ENCODE measurements at regions not wholly inside any gene's neighbourhood (a gene's known extent, or its start where the extent isn't known, plus 50 kb on each side); places are given as distances from the start of the nearest gene placed in this dataset.

- Histone ChIP-seq H3K4me3 (ENCODE audit: low read length in 2 of 2) (no peak overlapping the region), H3K27ac (ENCODE audit: low read depth in 1 of 2, low read length in 1 of 2) (no peak overlapping the region), H3K27me3 (ENCODE audit: control insufficient read depth in 2 of 2, insufficient read depth in 1 of 2, low read length in 1 of 2) (no peaks in the 10 kb centered on the region), H3K36me3 (ENCODE audit: control insufficient read depth in 2 of 2, insufficient read depth in 2 of 2, low read length in 1 of 2) (no peaks in the 10 kb centered on the region), H3K9me3 (ENCODE audit: control insufficient read depth in 2 of 2, insufficient read depth in 1 of 2, low read length in 1 of 2) (no peaks in the 10 kb centered on the region), H3K4me1 (ENCODE audit: control insufficient read depth in 2 of 2, insufficient read depth in 2 of 2, low read length in 2 of 2) (no peaks in the 10 kb centered on the region)
- 86% methylated on average over 6 of the region's 6 CpGs for WGBS
- no peak for DNase-seq (ENCODE audit: low read depth in 6 of 9, low spot score in 9 of 9)
Measured at GRCh38 chr18:27276886-27277285, 91.8 kb upstream of the CHST9 start.

- H3K9me3 ChIP-seq (ENCODE audit: control insufficient read depth in 2 of 2, insufficient read depth in 1 of 2, low read length in 1 of 2): no peaks in the 10 kb centered on the region
- no peak for DNase-seq (ENCODE audit: low read depth in 6 of 9, low spot score in 9 of 9)
- H3K27ac ChIP-seq (ENCODE audit: low read depth in 1 of 2, low read length in 1 of 2): no peak overlapping the region
- WGBS: 72% methylated on average over 2 of the region's 2 CpGs
- no peaks in the 10 kb centered on the region for H3K27me3 ChIP-seq (ENCODE audit: control insufficient read depth in 2 of 2, insufficient read depth in 1 of 2, low read length in 1 of 2)
- H3K36me3 ChIP-seq (ENCODE audit: control insufficient read depth in 2 of 2, insufficient read depth in 2 of 2, low read length in 1 of 2): no peaks in the 10 kb centered on the region
- H3K4me1 ChIP-seq (ENCODE audit: control insufficient read depth in 2 of 2, insufficient read depth in 2 of 2, low read length in 2 of 2): no peaks in the 10 kb centered on the region
- no peak overlapping the region for H3K4me3 ChIP-seq (ENCODE audit: low read length in 2 of 2)
Measured at GRCh38 chr18:27276479-27276878, 91.4 kb upstream of the CHST9 start.

- Histone ChIP-seq H3K9me3 (ENCODE audit: control insufficient read depth in 2 of 2, insufficient read depth in 1 of 2, low read length in 1 of 2) (no peaks in the 10 kb centered on the region), H3K27ac (ENCODE audit: low read depth in 1 of 2, low read length in 1 of 2) (no peak overlapping the region), H3K4me1 (ENCODE audit: control insufficient read depth in 2 of 2, insufficient read depth in 2 of 2, low read length in 2 of 2) (no peaks in the 10 kb centered on the region), H3K27me3 (ENCODE audit: control insufficient read depth in 2 of 2, insufficient read depth in 1 of 2, low read length in 1 of 2) (no peaks in the 10 kb centered on the region), H3K4me3 (ENCODE audit: low read length in 2 of 2) (no peak overlapping the region), H3K36me3 (ENCODE audit: control insufficient read depth in 2 of 2, insufficient read depth in 2 of 2, low read length in 1 of 2) (no peaks in the 10 kb centered on the region)
- WGBS: 96% methylated on average over 3 of the region's 3 CpGs
- DNase-seq (ENCODE audit: low read depth in 6 of 9, low spot score in 9 of 9): no peak
Measured at GRCh38 chr18:27274901-27275300, 89.8 kb upstream of the CHST9 start.

DNA sequence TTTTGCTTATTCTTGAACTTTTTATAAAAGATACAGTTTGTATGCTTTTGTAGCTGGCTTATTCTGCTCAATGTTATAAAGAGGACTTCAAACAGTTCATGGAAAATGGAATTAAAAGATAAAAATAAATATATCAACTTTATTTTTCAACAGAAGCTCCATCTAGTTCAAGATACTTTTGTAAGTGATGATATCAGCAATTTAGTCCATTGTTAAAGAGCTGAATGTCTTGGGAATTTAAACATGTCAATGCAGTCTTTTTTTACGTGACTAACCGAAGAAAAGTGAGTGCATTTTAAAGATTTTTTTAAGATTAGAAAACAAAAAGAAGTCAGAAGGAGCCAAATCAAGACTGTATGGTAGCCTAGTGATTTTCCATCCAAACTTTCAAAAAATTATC lies 85.4 kb upstream of the CHST9 start:
- Histone ChIP-seq H3K36me3 (ENCODE audit: control insufficient read depth in 2 of 2, insufficient read depth in 2 of 2, low read length in 1 of 2) (no peaks in the 10 kb centered on the region), H3K27me3 (ENCODE audit: control insufficient read depth in 2 of 2, insufficient read depth in 1 of 2, low read length in 1 of 2) (no peaks in the 10 kb centered on the region), H3K4me1 (ENCODE audit: control insufficient read depth in 2 of 2, insufficient read depth in 2 of 2, low read length in 2 of 2) (no peaks in the 10 kb centered on the region), H3K4me3 (ENCODE audit: low read length in 2 of 2) (no peak overlapping the region), H3K9me3 (ENCODE audit: control insufficient read depth in 2 of 2, insufficient read depth in 1 of 2, low read length in 1 of 2) (no peaks in the 10 kb centered on the region), H3K27ac (ENCODE audit: low read depth in 1 of 2, low read length in 1 of 2) (no peak overlapping the region)
- no peak for DNase-seq (ENCODE audit: low read depth in 6 of 9, low spot score in 9 of 9)
- 98% methylated on average over 2 of the region's 2 CpGs for WGBS

GRCh38 chr18:27263369-27263768 lies 78.3 kb upstream of the CHST9 start:
- Histone ChIP-seq H3K4me1 (ENCODE audit: control insufficient read depth in 2 of 2, insufficient read depth in 2 of 2, low read length in 2 of 2) (no peaks in the 10 kb centered on the region), H3K4me3 (ENCODE audit: low read length in 2 of 2) (no peak overlapping the region), H3K27ac (ENCODE audit: low read depth in 1 of 2, low read length in 1 of 2) (no peak overlapping the region), H3K36me3 (ENCODE audit: control insufficient read depth in 2 of 2, insufficient read depth in 2 of 2, low read length in 1 of 2) (no peaks in the 10 kb centered on the region), H3K9me3 (ENCODE audit: control insufficient read depth in 2 of 2, insufficient read depth in 1 of 2, low read length in 1 of 2) (peaks cover 0 to 15% of the 10 kb centered on the region in 2 donors), H3K27me3 (ENCODE audit: control insufficient read depth in 2 of 2, insufficient read depth in 1 of 2, low read length in 1 of 2) (no peaks in the 10 kb centered on the region)
- 68% methylated on average over 1 of the region's 1 CpG for WGBS
- no peak for DNase-seq (ENCODE audit: low read depth in 6 of 9, low spot score in 9 of 9)

DNA sequence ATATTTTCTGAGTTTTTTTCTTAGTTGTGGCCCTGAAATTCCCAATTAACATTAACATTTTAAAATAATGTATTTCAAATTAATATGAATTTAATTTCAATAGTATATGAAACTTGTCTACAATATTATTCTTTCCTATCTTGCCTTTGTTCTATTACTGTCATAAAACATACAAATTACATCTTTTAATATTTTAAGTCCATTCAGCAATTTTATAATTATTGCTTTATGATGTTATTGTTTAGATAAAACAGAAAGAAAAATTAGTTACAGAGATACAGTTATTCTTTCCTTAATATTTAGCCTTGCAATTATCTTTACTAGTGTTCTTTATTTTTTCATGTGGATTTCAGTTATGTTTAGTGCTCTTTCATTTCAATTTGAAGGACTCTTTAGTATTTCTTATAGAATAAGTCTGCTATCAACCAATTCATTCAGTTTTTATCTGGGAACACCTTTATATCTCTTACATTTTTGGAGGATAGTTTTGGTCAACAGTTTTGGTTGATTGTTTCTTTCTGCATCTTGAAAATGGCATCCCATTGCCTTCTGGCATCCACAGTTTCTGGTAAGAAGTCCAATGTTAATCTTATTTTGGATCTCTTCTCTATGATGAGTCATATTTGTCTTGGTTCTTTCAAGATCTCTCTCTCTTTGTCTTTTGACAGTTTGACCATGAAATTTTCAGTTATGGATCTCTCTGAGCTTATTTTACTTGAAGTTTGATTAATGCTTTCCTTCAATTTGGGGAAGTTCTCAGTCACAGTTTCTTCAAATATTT lies 76.9 kb upstream of the CHST9 start:
- peaks cover 0 to 15% of the 10 kb centered on the region in 2 donors for H3K9me3 ChIP-seq (ENCODE audit: control insufficient read depth in 2 of 2, insufficient read depth in 1 of 2, low read length in 1 of 2)
- no peak overlapping the region for H3K27ac ChIP-seq (ENCODE audit: low read depth in 1 of 2, low read length in 1 of 2)
- no peaks in the 10 kb centered on the region for H3K27me3 ChIP-seq (ENCODE audit: control insufficient read depth in 2 of 2, insufficient read depth in 1 of 2, low read length in 1 of 2)
- DNase-seq (ENCODE audit: low read depth in 6 of 9, low spot score in 9 of 9): no peak
- H3K4me1 ChIP-seq (ENCODE audit: control insufficient read depth in 2 of 2, insufficient read depth in 2 of 2, low read length in 2 of 2): no peaks in the 10 kb centered on the region
- no peaks in the 10 kb centered on the region for H3K36me3 ChIP-seq (ENCODE audit: control insufficient read depth in 2 of 2, insufficient read depth in 2 of 2, low read length in 1 of 2)
- no peak overlapping the region for H3K4me3 ChIP-seq (ENCODE audit: low read length in 2 of 2)

- Histone ChIP-seq H3K36me3 (ENCODE audit: control insufficient read depth in 2 of 2, insufficient read depth in 2 of 2, low read length in 1 of 2) (no peaks in the 10 kb centered on the region), H3K27me3 (ENCODE audit: control insufficient read depth in 2 of 2, insufficient read depth in 1 of 2, low read length in 1 of 2) (no peaks in the 10 kb centered on the region), H3K9me3 (ENCODE audit: control insufficient read depth in 2 of 2, insufficient read depth in 1 of 2, low read length in 1 of 2) (no peaks in the 10 kb centered on the region), H3K4me1 (ENCODE audit: control insufficient read depth in 2 of 2, insufficient read depth in 2 of 2, low read length in 2 of 2) (no peaks in the 10 kb centered on the region), H3K27ac (ENCODE audit: low read depth in 1 of 2, low read length in 1 of 2) (no peak overlapping the region), H3K4me3 (ENCODE audit: low read length in 2 of 2) (no peak overlapping the region)
- WGBS: 96% methylated on average over 1 of the region's 1 CpG
- DNase-seq (ENCODE audit: low read depth in 6 of 9, low spot score in 9 of 9): no peak
Measured at GRCh38 chr18:27253571-27253970, 68.5 kb upstream of the CHST9 start.

GRCh38 chr18:27250471-27250870 lies 65.4 kb upstream of the CHST9 start:
- H3K27ac ChIP-seq (ENCODE audit: low read depth in 1 of 2, low read length in 1 of 2): no peak overlapping the region
- H3K36me3 ChIP-seq (ENCODE audit: control insufficient read depth in 2 of 2, insufficient read depth in 2 of 2, low read length in 1 of 2): no peaks in the 10 kb centered on the region
- WGBS: 96% methylated on average over 2 of the region's 2 CpGs
- no peaks in the 10 kb centered on the region for H3K9me3 ChIP-seq (ENCODE audit: control insufficient read depth in 2 of 2, insufficient read depth in 1 of 2, low read length in 1 of 2)
- DNase-seq (ENCODE audit: low read depth in 6 of 9, low spot score in 9 of 9): no peak
- no peak overlapping the region for H3K4me3 ChIP-seq (ENCODE audit: low read length in 2 of 2)
- H3K4me1 ChIP-seq (ENCODE audit: control insufficient read depth in 2 of 2, insufficient read depth in 2 of 2, low read length in 2 of 2): no peaks in the 10 kb centered on the region
- no peaks in the 10 kb centered on the region for H3K27me3 ChIP-seq (ENCODE audit: control insufficient read depth in 2 of 2, insufficient read depth in 1 of 2, low read length in 1 of 2)

DNA sequence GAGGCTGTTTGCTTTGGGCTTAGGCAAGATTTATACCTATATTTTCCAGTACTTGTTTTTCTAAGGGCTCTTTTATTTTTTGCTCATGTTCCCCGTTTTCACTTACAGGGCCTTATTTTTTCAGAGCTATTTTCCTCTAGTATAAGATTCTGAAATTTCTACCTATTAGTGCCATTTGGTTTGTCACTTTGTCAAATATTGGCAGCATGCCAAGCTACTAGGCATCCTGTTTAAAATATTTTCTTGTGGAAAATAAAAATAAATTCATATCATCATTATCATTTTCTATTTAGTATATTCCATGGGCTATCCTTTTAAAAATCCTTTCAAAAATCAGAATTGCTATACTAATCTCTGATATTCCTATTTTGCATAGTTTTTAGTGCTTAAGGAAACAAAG lies 64.8 kb upstream of the CHST9 start:
- Histone ChIP-seq H3K4me1 (ENCODE audit: control insufficient read depth in 2 of 2, insufficient read depth in 2 of 2, low read length in 2 of 2) (no peaks in the 10 kb centered on the region), H3K27me3 (ENCODE audit: control insufficient read depth in 2 of 2, insufficient read depth in 1 of 2, low read length in 1 of 2) (no peaks in the 10 kb centered on the region), H3K4me3 (ENCODE audit: low read length in 2 of 2) (no peak overlapping the region), H3K9me3 (ENCODE audit: control insufficient read depth in 2 of 2, insufficient read depth in 1 of 2, low read length in 1 of 2) (no peaks in the 10 kb centered on the region), H3K36me3 (ENCODE audit: control insufficient read depth in 2 of 2, insufficient read depth in 2 of 2, low read length in 1 of 2) (no peaks in the 10 kb centered on the region), H3K27ac (ENCODE audit: low read depth in 1 of 2, low read length in 1 of 2) (no peak overlapping the region)
- DNase-seq (ENCODE audit: low read depth in 6 of 9, low spot score in 9 of 9): no peak
- WGBS: 81% methylated on average over 1 of the region's 1 CpG
